ENCODE measurements at regions not wholly inside any gene's neighbourhood (a gene's known extent, or its start where the extent isn't known, plus 50 kb on each side); places are given as distances from the start of the nearest gene placed in this dataset.

GRCh38 chr13:90401150-90401549 lies 946.3 kb upstream of the MIR17HG start:
- TF ChIP-seq CTCF (IDR thresholded peaks at IDR 0.05) (no peak), POLR2A (IDR thresholded peaks at IDR 0.05) (no peak)

Data from esophagus squamous epithelium (tissue), 4 donors.